RWPE2 (cell line): ENCODE measurements at regions not wholly inside any gene's neighbourhood (a gene's known extent, or its start where the extent isn't known, plus 50 kb on each side); places are given as distances from the start of the nearest gene placed in this dataset.

Source experiments
- ATAC-seq: fragments of 200-7000 bp; cut with Tn5 transposase; 3 replicates; pipeline ENCODE4 v1.9.1; 2021; ENCODE audit warnings: low read depth
- DNase-seq: peaks from one replicate; pipeline ENCODE4 v3.0.0-alpha.2; 2020; ENCODE audit warnings: low spot score
- H3K27ac ChIP-seq: fragments of 450-650 bp; 2 replicates; pipeline ENCODE4 v1.5.1; 2017; ENCODE audit warnings: mild to moderate bottlenecking; ENCODE audit not compliant: poor library complexity, severe bottlenecking
- H3K27me3 ChIP-seq: fragments of 250-450 bp; sonication (Bioruptor Pico); 2 replicates; pipeline ENCODE4 v1.5.1; 2021; ENCODE audit warnings: mild to moderate bottlenecking, moderate library complexity; ENCODE audit not compliant: insufficient read depth, poor library complexity, severe bottlenecking
- H3K36me3 ChIP-seq: fragments of 250-450 bp; sonication (Bioruptor Pico); 2 replicates; pipeline ENCODE4 v1.5.1; 2020; ENCODE audit warnings: low read depth, mild to moderate bottlenecking, moderate library complexity
- H3K4me1 ChIP-seq: fragments of 250-450 bp; sonication (Bioruptor Pico); 2 replicates; pipeline ENCODE4 v1.5.1; 2021; ENCODE audit warnings: mild to moderate bottlenecking, moderate library complexity; ENCODE audit not compliant: insufficient read depth, poor library complexity, severe bottlenecking
- H3K4me3 ChIP-seq: fragments of 250-450 bp; sonication (Bioruptor Pico); 2 replicates; pipeline ENCODE4 v1.5.1; 2021; ENCODE audit warnings: mild to moderate bottlenecking, moderate library complexity; ENCODE audit not compliant: severe bottlenecking
- H3K9me3 ChIP-seq: fragments of 250-450 bp; sonication (Bioruptor Pico); 2 replicates; pipeline ENCODE4 v1.5.1; 2021; ENCODE audit warnings: mild to moderate bottlenecking, moderate library complexity; ENCODE audit not compliant: severe bottlenecking
- CTCF ChIP-seq: fragments of 450-650 bp; IDR thresholded peaks from one replicate; pipeline ENCODE4 v1.5.1; 2017; ENCODE audit warnings: mild to moderate bottlenecking, moderate library complexity; ENCODE audit not compliant: poor library complexity, severe bottlenecking

- ATAC-seq, result no peak
- peaks cover 2% of the 10 kb centered on the region for H3K27me3 ChIP-seq
- H3K9me3 ChIP-seq, result no peaks in the 10 kb centered on the region
- H3K4me1 ChIP-seq, result no peaks in the 10 kb centered on the region
- H3K4me3 ChIP-seq, result no peak overlapping the region
- no peak overlapping the region for H3K27ac ChIP-seq
- no peaks in the 10 kb centered on the region for H3K36me3 ChIP-seq
- no peak for DNase-seq
- no peak for TF ChIP-seq CTCF
Measured at GRCh38 chr1:106984801-106985200, 71.7 kb upstream of the PRMT6 start.

DNA sequence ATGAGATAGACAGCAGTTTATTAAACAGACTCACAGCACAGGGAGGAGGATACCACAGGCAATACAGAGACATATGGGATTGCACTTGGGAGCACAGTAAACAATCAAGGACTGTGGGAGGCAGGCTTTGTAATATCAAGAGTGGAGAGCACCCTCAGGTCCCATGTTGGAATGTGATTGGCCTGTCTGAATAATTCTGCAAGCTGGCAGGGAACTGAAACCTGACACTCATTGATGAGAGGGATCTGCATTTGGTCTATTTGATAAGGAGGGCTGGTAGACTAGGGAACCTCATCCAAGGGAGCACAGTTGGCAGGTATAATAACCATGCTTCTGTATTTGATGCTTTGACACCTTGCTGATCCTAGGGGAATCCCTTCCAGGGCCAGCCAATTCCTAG, 69.9 kb upstream of the PRMT6 start:
- no peak for TF ChIP-seq CTCF
- no peak for ATAC-seq
- peaks cover 9% of the 10 kb centered on the region for H3K27me3 ChIP-seq

DNA sequence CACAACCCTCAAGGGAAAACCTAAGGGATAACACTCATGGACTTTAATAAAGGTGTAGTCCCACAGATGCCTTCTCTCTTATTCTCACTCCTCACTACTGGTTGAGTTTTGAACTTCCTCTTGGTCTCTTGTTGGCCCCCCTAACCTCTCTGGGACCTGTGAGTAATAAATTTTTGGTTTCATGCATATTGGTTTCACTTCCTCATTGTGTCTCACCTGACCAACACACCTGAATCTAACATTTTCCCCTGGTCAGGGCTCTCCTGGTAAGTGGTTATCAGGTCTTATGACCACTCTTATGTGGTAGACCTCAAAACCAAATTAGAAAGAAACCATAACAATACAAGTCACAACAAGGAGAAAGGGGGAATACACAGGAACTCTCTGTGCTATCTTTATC, 60.5 kb upstream of the PRMT6 start:
- no peak overlapping the region for H3K4me3 ChIP-seq
- H3K27ac ChIP-seq, result no peak overlapping the region
- no peak for TF ChIP-seq CTCF
- peaks cover 14% of the 10 kb centered on the region for H3K4me1 ChIP-seq
- no peaks in the 10 kb centered on the region for H3K27me3 ChIP-seq
- no peaks in the 10 kb centered on the region for H3K36me3 ChIP-seq
- ATAC-seq, result no peak
- DNase-seq, result no peak
- H3K9me3 ChIP-seq, result no peaks in the 10 kb centered on the region

More for the DNA sequence above, 69.9 kb upstream of the PRMT6 start:
- H3K27ac ChIP-seq, result no peak overlapping the region
- no peak overlapping the region for H3K4me3 ChIP-seq
- H3K9me3 ChIP-seq, result no peaks in the 10 kb centered on the region
- no peaks in the 10 kb centered on the region for H3K4me1 ChIP-seq
- H3K36me3 ChIP-seq, result no peaks in the 10 kb centered on the region
- DNase-seq, result no peak

- H3K27me3 ChIP-seq, result no peaks in the 10 kb centered on the region
- DNase-seq (no peak), ATAC-seq (peak; percentile 95)
- no peaks in the 10 kb centered on the region for H3K9me3 ChIP-seq
- peaks cover 14% of the 10 kb centered on the region for H3K4me1 ChIP-seq
- no peak overlapping the region for H3K4me3 ChIP-seq
- H3K36me3 ChIP-seq, result no peaks in the 10 kb centered on the region
- H3K27ac ChIP-seq, result peak overlapping the region; percentile 31
- TF ChIP-seq CTCF, result no peak
Measured at GRCh38 chr1:106998431-106999002, 58.0 kb upstream of the PRMT6 start.

- Histone ChIP-seq H3K27me3 (peaks cover 3% of the 10 kb centered on the region), H3K27ac (no peak overlapping the region), H3K36me3 (no peaks in the 10 kb centered on the region), H3K9me3 (no peaks in the 10 kb centered on the region), H3K4me3 (no peak overlapping the region), H3K4me1 (peaks cover 14% of the 10 kb centered on the region)
- no peak for TF ChIP-seq CTCF
- ATAC-seq (no peak), DNase-seq (no peak)
Measured at GRCh38 chr1:107000902-107001301, 55.6 kb upstream of the PRMT6 start.
